ENCODE measurements at regions not wholly inside any gene's neighbourhood (a gene's known extent, or its start where the extent isn't known, plus 50 kb on each side); places are given as distances from the start of the nearest gene placed in this dataset.
"Not testable (repeated sequence)": the region's sequence is repeated elsewhere in the genome, so short reads cannot be mapped to it uniquely, and the experiment has no call there.

DNA sequence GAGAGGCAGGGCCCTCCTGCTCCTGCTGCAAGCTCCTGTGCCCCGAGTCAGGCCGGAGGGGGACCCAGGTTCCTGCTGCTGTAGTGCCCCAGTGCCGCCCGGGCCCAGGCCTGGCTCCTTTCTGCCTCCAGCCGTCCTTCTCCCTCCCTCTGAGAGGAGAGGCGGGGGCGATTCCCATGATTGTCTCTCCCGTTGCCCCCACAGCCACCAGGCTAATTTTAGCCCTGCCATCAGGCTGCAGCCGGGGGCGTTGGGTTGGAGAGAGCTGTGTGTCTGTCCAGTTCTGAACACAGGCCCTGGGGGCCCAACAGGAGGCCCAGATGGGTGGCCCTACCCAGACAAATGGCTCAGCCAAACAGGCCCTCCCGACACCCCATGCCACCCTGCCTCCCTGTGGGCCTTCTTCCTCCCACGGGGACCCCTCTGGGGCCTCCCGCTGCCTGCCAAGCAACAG, 214.8 kb downstream of the TBC1D2B start:
- no peak overlapping the region for H3K4me3 ChIP-seq (ENCODE audit: low read depth, low read length)
- TF ChIP-seq, protein P1, sequence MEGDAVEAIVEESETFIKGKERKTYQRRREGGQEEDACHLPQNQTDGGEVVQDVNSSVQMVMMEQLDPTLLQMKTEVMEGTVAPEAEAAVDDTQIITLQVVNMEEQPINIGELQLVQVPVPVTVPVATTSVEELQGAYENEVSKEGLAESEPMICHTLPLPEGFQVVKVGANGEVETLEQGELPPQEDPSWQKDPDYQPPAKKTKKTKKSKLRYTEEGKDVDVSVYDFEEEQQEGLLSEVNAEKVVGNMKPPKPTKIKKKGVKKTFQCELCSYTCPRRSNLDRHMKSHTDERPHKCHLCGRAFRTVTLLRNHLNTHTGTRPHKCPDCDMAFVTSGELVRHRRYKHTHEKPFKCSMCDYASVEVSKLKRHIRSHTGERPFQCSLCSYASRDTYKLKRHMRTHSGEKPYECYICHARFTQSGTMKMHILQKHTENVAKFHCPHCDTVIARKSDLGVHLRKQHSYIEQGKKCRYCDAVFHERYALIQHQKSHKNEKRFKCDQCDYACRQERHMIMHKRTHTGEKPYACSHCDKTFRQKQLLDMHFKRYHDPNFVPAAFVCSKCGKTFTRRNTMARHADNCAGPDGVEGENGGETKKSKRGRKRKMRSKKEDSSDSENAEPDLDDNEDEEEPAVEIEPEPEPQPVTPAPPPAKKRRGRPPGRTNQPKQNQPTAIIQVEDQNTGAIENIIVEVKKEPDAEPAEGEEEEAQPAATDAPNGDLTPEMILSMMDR (IDR thresholded peaks at IDR 0.05; ENCODE audit: borderline replicate concordance, insufficient read depth, low read depth, low read length) = no peak

DNA sequence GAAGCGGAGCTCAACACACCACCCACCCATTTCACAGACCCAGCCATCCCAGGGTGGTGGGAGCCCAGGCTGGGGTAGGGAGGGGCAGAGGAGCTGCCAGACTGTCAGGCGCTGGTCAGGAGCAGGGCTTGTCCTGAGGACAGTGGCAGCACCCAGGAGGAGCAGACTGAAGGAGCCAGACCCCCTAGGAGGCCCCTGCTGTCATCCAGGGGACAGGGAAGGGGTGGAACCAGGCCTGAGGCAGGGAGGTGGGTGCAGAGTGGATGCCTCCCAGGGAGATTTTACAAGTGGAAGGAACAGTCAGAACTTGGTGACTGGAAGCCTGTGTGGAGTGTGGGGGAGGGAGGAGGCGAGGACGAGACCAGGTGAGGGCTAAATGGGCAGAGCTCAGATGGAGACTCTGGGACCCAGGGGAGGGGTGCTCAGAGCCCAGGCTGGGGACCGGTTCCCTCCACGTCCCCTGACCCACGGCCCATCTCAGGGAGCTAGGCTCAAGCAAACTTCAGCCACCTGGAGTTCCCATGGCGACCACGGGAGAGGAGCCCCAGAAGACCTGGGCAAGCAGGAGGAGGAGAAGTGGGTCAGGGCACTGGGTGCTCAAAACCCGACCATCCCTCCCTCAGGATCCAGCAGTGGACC, 215.4 kb downstream of the TBC1D2B start:
- not testable (repeated sequence) for H3K4me3 ChIP-seq (ENCODE audit: low read depth, low read length)

DNA sequence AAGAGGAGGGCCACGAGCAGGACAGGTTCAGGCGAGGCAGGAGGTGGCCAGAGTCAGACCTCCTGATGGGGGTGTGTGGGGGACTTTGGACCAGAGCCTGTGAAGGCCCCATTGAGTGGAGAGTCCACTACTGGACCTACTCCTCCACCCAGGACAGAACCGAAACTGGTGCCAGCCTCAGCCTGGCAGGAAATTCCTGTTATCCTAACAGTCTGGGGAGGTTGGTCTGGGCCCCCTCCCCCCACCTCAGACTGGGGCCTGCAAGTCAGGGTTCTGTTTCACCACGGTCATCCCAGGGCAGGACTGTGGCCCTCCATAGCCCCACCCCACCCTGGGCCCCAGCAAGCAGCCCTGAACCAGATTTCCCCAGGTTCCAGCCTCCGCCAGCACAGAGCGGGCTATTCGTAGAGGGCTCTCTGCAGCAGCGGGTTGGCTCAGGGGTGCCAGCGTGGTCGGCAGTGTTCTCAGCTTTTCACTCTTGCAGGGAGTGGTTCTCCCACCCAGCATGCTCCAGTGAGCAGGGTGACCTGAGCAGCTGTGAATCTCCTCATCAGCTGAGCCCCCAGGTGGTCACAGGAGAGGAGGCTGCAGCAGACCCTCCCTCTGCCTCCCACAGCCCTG, 217.3 kb downstream of the TBC1D2B start:
- TF ChIP-seq, protein P1 (IDR thresholded peaks at IDR 0.05; ENCODE audit: borderline replicate concordance, insufficient read depth, low read depth, low read length) = no peak
- no peak overlapping the region for H3K4me3 ChIP-seq (ENCODE audit: low read depth, low read length)

GRCh38 chr15:77859491-77860060, 217.9 kb downstream of the TBC1D2B start:
- H3K4me3 ChIP-seq (ENCODE audit: low read depth, low read length) = no peak overlapping the region
- TF ChIP-seq, protein P1 (IDR thresholded peaks at IDR 0.05; ENCODE audit: borderline replicate concordance, insufficient read depth, low read depth, low read length) = no peak

DNA sequence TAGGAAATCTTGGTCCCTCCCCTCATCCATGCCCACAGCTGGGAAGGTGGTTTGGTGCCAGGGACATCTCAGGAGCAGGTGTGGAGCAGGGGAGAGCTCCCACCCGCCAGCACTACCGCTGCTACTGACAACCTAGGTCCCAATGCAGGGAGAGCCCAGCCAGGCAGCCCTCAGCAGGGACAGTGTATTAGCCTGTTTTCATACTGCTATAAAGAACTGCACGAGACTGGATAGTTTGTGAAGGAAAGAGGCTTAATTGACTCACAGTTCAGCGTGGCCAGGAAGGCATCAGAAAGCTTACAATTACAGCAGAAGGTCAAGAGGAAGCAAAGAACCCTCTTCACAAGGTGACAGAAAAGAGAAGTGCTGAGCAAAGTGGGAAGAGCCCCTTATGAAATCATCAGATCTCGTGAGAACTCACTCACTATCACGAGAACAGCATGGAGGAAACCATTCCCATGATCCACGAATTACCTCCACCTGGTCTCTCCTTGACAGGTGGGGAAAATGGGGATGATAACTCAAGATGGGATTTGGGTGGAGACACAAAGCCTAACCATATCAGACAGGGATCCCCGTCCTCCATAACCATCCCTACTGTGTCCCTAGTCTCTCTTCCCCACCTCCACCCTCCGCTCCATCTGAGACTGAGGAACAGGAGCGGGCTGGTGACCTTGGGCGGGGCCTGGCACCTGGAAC, 218.6 kb downstream of the TBC1D2B start:
- TF ChIP-seq, protein P1 (IDR thresholded peaks at IDR 0.05; ENCODE audit: borderline replicate concordance, insufficient read depth, low read depth, low read length) = no peak
- H3K4me3 ChIP-seq (ENCODE audit: low read depth, low read length) = no peak overlapping the region

GRCh38 chr15:77857419-77857818, 220.1 kb downstream of the TBC1D2B start:
- TF ChIP-seq, protein P1 (IDR thresholded peaks at IDR 0.05; ENCODE audit: borderline replicate concordance, insufficient read depth, low read depth, low read length) = no peak
- H3K4me3 ChIP-seq (ENCODE audit: low read depth, low read length) = no peak overlapping the region

GRCh38 chr15:77856705-77857346, 220.7 kb downstream of the TBC1D2B start:
- H3K4me3 ChIP-seq (ENCODE audit: low read depth, low read length) = no peak overlapping the region
- TF ChIP-seq, protein P1 (IDR thresholded peaks at IDR 0.05; ENCODE audit: borderline replicate concordance, insufficient read depth, low read depth, low read length) = no peak
